HG03521 (cell line): ENCODE measurements at regions not wholly inside any gene's neighbourhood (a gene's known extent, or its start where the extent isn't known, plus 50 kb on each side); places are given as distances from the start of the nearest gene placed in this dataset.
"Not testable (repeated sequence)": the region's sequence is repeated elsewhere in the genome, so short reads cannot be mapped to it uniquely, and the experiment has no call there.

Experiments
- ATAC-seq: cut with Tn5 transposase; IDR thresholded peaks from one replicate; pipeline ENCODE4 v1.9.1; 2021; ENCODE audit warnings: mild to moderate bottlenecking, moderate library complexity; ENCODE audit not compliant: unreplicated experiment

GRCh38 chr21:27390384-27390783, 423.5 kb upstream of the ADAMTS5 start:
- ATAC-seq: no peak

- ATAC-seq: no peak
These were observed 421.9 kb upstream of the ADAMTS5 start for GRCh38 chr21:27388825-27389224.

- ATAC-seq: no peak
These were observed 415.5 kb upstream of the ADAMTS5 start for GRCh38 chr21:27382404-27382803.

GRCh38 chr21:27380303-27380702, 413.4 kb upstream of the ADAMTS5 start:
- ATAC-seq: no peak

GRCh38 chr21:27379354-27379753, 412.5 kb upstream of the ADAMTS5 start:
- ATAC-seq: no peak

- no peak for ATAC-seq
These were observed 405.5 kb upstream of the ADAMTS5 start for GRCh38 chr21:27372381-27372780.

GRCh38 chr21:27371975-27372331, 405.1 kb upstream of the ADAMTS5 start:
- no peak for ATAC-seq

- ATAC-seq: no peak
These were observed 404.5 kb upstream of the ADAMTS5 start for GRCh38 chr21:27371115-27371974.

GRCh38 chr21:27369978-27370571, 403.2 kb upstream of the ADAMTS5 start:
- no peak for ATAC-seq

- no peak for ATAC-seq
These were observed 402.3 kb upstream of the ADAMTS5 start for GRCh38 chr21:27369234-27369633.

- no peak for ATAC-seq
These were observed 399.9 kb upstream of the ADAMTS5 start for GRCh38 chr21:27366646-27367235.

- no peak for ATAC-seq
These were observed 399.1 kb upstream of the ADAMTS5 start for GRCh38 chr21:27366036-27366435.

- ATAC-seq: no peak
These were observed 398.5 kb upstream of the ADAMTS5 start for GRCh38 chr21:27365394-27365793.

- no peak for ATAC-seq
These were observed 397.0 kb upstream of the ADAMTS5 start for GRCh38 chr21:27363719-27364477.

GRCh38 chr21:27362249-27362648, 395.4 kb upstream of the ADAMTS5 start:
- no peak for ATAC-seq

GRCh38 chr21:27359141-27359540, 392.3 kb upstream of the ADAMTS5 start:
- no peak for ATAC-seq

- ATAC-seq: no peak
These were observed 386.0 kb upstream of the ADAMTS5 start for GRCh38 chr21:27352885-27353284.

- ATAC-seq: no peak
These were observed 379.2 kb upstream of the ADAMTS5 start for GRCh38 chr21:27346041-27346448.

GRCh38 chr21:27339902-27340301, 373.0 kb upstream of the ADAMTS5 start:
- no peak for ATAC-seq

- ATAC-seq: not testable (repeated sequence)
These were observed 371.1 kb upstream of the ADAMTS5 start for GRCh38 chr21:27338007-27338406.

GRCh38 chr21:27333096-27333495, 366.2 kb upstream of the ADAMTS5 start:
- no peak for ATAC-seq
